Skeletal muscle cell (primary cell): ENCODE measurements at regions not wholly inside any gene's neighbourhood (a gene's known extent, or its start where the extent isn't known, plus 50 kb on each side); places are given as distances from the start of the nearest gene placed in this dataset.

Experiments
- DNase-seq: peaks from one replicate; pipeline ENCODE4 v3.0.0-alpha.2; 2010; ENCODE audit warnings: low read depth
- H3K4me3 ChIP-seq: 2 replicates; pipeline ENCODE4 v1.5.1; 2011; ENCODE audit warnings: low read depth, mild to moderate bottlenecking, control low read depth, low read length, moderate library complexity

- no peak for DNase-seq
These were observed 301.9 kb upstream of the PITX2 start for GRCh38 chr4:110924761-110925160.

GRCh38 chr4:110926841-110927400 is 304.0 kb upstream of the PITX2 start:
- no peak overlapping the region for H3K4me3 ChIP-seq
- DNase-seq, result no peak

More at GRCh38 chr4:110924761-110925160, 301.9 kb upstream of the PITX2 start:
- H3K4me3 ChIP-seq, result no peak overlapping the region

GRCh38 chr4:110933341-110933740 is 310.5 kb upstream of the PITX2 start:
- DNase-seq, result no peak
- no peak overlapping the region for H3K4me3 ChIP-seq

- DNase-seq, result no peak
- no peak overlapping the region for H3K4me3 ChIP-seq
These were observed 321.6 kb upstream of the PITX2 start for GRCh38 chr4:110944501-110944900.

- H3K4me3 ChIP-seq, result no peak overlapping the region
- no peak for DNase-seq
These were observed 322.7 kb upstream of the PITX2 start for GRCh38 chr4:110945600-110945999.

GRCh38 chr4:110949542-110949941 is 326.7 kb upstream of the PITX2 start:
- no peak for DNase-seq
- H3K4me3 ChIP-seq, result no peak overlapping the region

- DNase-seq, result no peak
- H3K4me3 ChIP-seq, result no peak overlapping the region
These were observed 327.9 kb upstream of the PITX2 start for GRCh38 chr4:110950731-110951130.

GRCh38 chr4:110953191-110953590 is 330.3 kb upstream of the PITX2 start:
- H3K4me3 ChIP-seq, result no peak overlapping the region
- no peak for DNase-seq

GRCh38 chr4:110953898-110954297 is 331.0 kb upstream of the PITX2 start:
- no peak overlapping the region for H3K4me3 ChIP-seq
- no peak for DNase-seq

GRCh38 chr4:110955748-110956147 is 332.9 kb upstream of the PITX2 start:
- no peak overlapping the region for H3K4me3 ChIP-seq
- no peak for DNase-seq

- no peak for DNase-seq
- H3K4me3 ChIP-seq, result no peak overlapping the region
These were observed 336.3 kb upstream of the PITX2 start for GRCh38 chr4:110959041-110959643.

GRCh38 chr4:110961066-110961465 is 338.2 kb upstream of the PITX2 start:
- H3K4me3 ChIP-seq, result no peak overlapping the region
- DNase-seq, result no peak

GRCh38 chr4:110962616-110963015 is 339.7 kb upstream of the PITX2 start:
- no peak for DNase-seq

GRCh38 chr4:110963662-110964280 is 340.9 kb upstream of the PITX2 start:
- no peak for DNase-seq
- no peak overlapping the region for H3K4me3 ChIP-seq

More at GRCh38 chr4:110962616-110963015, 339.7 kb upstream of the PITX2 start:
- H3K4me3 ChIP-seq, result no peak overlapping the region

GRCh38 chr4:110967936-110968335 is 345.1 kb upstream of the PITX2 start:
- no peak for DNase-seq
- H3K4me3 ChIP-seq, result no peak overlapping the region

GRCh38 chr4:110970642-110971041 is 347.8 kb upstream of the PITX2 start:
- no peak overlapping the region for H3K4me3 ChIP-seq
- DNase-seq, result no peak

- no peak overlapping the region for H3K4me3 ChIP-seq
- no peak for DNase-seq
These were observed 352.5 kb upstream of the PITX2 start for GRCh38 chr4:110975338-110975737.

GRCh38 chr4:110977554-110977953 is 354.7 kb upstream of the PITX2 start:
- DNase-seq, result no peak
- H3K4me3 ChIP-seq, result no peak overlapping the region

GRCh38 chr4:110978761-110979160 is 355.9 kb upstream of the PITX2 start:
- H3K4me3 ChIP-seq, result no peak overlapping the region
- DNase-seq, result no peak

- no peak overlapping the region for H3K4me3 ChIP-seq
- peak; percentile 16 for DNase-seq
These were observed 359.6 kb upstream of the PITX2 start for GRCh38 chr4:110982486-110982885.

- H3K4me3 ChIP-seq, result no peak overlapping the region
- DNase-seq, result no peak
These were observed 365.8 kb upstream of the PITX2 start for GRCh38 chr4:110988722-110989121.
